ENCODE measurements at regions not wholly inside any gene's neighbourhood (a gene's known extent, or its start where the extent isn't known, plus 50 kb on each side); places are given as distances from the start of the nearest gene placed in this dataset.

DNA sequence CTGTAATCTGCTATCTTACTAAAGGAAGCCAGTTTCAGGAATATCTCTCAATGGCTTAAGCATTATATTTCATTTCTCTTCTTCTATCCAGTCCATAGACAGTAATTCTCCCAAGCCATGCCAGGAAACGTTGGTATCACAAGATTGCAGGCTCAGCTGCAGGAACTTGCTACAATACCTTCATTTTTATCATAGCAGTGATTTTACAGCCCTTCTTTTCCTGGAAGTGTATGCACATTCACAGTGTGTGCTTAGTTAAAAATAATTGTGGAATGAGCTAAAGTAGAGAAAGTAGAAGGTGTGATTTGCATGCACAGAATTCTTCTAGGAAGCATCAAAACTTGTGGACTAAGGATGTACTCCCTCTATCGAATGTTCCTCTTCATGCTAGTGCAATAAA lies 647.2 kb upstream of the PTBP2 start:
- DNase-seq (ENCODE audit: low spot score) = no peak
- Histone ChIP-seq H3K27ac (no peak overlapping the region), H3K4me3 (no peak overlapping the region)
- TF ChIP-seq, protein P1, sequence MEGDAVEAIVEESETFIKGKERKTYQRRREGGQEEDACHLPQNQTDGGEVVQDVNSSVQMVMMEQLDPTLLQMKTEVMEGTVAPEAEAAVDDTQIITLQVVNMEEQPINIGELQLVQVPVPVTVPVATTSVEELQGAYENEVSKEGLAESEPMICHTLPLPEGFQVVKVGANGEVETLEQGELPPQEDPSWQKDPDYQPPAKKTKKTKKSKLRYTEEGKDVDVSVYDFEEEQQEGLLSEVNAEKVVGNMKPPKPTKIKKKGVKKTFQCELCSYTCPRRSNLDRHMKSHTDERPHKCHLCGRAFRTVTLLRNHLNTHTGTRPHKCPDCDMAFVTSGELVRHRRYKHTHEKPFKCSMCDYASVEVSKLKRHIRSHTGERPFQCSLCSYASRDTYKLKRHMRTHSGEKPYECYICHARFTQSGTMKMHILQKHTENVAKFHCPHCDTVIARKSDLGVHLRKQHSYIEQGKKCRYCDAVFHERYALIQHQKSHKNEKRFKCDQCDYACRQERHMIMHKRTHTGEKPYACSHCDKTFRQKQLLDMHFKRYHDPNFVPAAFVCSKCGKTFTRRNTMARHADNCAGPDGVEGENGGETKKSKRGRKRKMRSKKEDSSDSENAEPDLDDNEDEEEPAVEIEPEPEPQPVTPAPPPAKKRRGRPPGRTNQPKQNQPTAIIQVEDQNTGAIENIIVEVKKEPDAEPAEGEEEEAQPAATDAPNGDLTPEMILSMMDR (IDR thresholded peaks at IDR 0.05) = no peak

DNA sequence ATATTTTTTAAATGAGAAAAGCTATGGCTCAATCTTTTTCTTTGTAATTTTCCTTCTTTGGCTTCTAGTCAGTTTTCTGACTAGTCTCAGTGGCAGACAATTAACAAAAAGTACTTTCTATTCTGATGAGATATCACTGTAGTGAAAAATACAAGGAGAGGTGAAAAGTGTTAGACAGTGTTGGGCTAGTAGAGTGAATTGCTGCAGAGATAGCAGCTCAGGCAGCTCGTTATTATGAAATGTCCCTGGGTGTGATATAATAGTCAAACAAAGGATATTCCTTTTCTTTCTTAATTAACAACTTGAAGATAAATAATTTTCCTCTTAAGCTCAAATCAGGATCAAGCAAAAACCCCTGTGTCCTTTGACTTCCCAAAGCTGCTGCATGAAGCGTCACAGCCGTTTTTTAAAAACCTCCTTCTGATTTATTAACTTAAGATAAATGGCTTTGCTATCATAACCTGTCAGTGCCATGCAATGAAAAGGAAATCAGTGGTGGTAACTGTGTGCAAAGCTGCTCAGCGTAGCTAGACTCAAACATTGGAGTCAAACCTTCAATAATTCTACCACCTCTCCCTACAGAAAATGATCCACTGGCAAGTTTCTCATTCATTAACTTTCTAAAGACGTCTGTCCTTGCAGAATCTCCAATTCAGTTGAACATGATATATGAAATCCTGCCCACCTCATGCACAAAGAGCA lies 646.6 kb upstream of the PTBP2 start:
- Histone ChIP-seq H3K4me3 (no peak overlapping the region), H3K27ac (no peak overlapping the region)
- no peak for DNase-seq (ENCODE audit: low spot score)
- TF ChIP-seq, protein P1 (IDR thresholded peaks at IDR 0.05) = no peak

DNA sequence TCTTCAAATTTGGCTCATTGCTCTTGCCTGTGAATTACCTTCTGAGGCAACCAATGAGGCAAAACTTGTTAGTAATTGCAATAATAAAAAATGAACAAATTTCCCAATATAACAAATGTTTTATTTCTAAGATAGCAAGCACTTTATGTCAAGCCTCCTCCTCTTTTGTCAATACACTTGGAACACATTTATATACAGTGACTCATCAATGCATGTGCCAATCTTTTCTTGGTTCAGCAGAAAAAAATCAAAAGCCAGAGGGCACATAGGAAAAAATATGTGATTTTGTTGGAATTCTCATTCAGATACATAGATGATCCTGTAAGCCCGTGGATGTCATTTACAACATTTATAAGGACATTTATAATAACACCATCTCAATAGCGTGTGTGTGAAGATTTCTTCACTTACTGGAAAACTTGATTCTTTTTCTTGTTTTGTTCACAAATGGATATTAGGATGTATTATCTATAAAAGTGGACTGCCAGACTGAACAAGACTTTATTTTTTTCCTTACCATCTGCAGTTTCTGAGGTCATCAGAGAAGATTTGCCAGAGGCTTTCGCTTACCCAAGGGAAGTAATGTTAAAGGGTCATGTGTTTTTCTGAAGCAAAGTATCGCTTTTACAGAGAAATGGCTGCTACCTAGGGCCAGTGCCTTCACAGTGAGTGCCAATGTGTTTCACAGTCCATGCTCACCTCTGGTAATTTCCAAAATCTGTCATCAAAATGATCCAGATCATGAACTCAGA lies 645.7 kb upstream of the PTBP2 start:
- no peak for DNase-seq (ENCODE audit: low spot score)
- TF ChIP-seq, protein P1 (IDR thresholded peaks at IDR 0.05) = no peak
- Histone ChIP-seq H3K27ac (peak overlapping the region in 1 of 2 donors; percentile 22), H3K4me3 (no peak overlapping the region)

DNA sequence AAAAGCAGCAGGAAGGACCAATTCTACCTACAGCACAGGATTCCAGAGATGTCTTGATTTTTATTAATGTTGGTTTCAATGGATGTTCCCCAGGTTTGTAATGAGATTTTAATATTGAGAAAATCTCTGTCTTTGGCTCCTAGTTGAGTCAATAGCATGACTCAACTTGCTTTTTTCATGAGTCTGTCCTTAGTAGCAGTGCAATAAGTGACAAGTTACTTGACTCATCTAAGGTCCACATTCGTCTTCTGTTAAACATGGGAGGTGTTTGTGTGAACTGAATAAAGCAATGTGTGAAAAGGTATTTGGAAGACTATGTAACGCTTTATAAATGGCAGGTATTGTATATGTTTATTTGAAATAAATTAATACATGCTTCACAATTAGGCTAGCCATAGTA lies 645.0 kb upstream of the PTBP2 start:
- TF ChIP-seq, protein P1 (IDR thresholded peaks at IDR 0.05) = no peak
- Histone ChIP-seq H3K27ac (peak overlapping the region in 1 of 2 donors; percentile 22), H3K4me3 (no peak overlapping the region)
- DNase-seq (ENCODE audit: low spot score) = no peak

DNA sequence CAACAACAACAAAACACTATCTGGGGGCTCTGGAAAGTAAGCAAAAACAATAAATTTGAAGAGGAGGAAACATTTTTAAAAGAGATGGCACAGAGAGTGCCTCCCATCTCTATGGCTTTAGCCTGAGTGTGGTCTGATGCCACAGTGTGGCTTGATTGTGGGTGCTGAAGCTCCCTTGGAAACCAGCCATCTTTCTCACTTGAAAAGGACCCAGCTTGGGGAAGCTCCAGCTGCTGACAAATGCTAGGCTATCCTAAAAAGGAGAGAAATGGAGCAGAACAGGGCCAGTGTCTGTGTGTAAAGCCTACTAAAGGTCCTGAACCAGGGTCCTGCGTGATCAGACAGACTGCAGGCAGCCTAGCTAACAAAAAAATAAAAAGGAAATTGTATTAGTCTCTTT lies 642.0 kb upstream of the PTBP2 start:
- DNase-seq (ENCODE audit: low spot score) = no peak
- H3K27ac ChIP-seq = no peak overlapping the region
- TF ChIP-seq, protein P1 (IDR thresholded peaks at IDR 0.05) = no peak
- H3K4me3 ChIP-seq = no peak overlapping the region

DNA sequence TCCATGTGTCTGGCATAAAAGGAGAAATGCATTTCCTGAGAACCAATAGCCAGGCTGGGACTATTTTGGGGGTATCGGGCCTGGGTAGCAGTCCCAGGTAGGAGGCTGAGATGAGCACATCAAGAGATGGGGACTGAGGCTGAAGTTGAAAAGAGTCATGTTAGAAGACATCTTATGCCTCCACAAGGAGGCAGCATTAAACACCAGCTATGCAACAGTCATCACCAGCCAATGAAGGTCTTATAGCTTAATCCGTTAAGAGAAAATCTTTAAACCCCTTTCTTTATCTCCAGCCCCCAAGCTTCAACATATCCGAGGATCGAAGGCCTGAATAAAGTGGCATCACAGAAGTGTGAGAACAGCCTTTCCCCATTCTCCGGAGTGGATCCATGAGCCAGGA lies 640.7 kb upstream of the PTBP2 start:
- no peak overlapping the region for H3K27ac ChIP-seq
- H3K4me3 ChIP-seq = no peak overlapping the region
- no peak for DNase-seq (ENCODE audit: low spot score)
- TF ChIP-seq, protein P1 (IDR thresholded peaks at IDR 0.05) = no peak

DNA sequence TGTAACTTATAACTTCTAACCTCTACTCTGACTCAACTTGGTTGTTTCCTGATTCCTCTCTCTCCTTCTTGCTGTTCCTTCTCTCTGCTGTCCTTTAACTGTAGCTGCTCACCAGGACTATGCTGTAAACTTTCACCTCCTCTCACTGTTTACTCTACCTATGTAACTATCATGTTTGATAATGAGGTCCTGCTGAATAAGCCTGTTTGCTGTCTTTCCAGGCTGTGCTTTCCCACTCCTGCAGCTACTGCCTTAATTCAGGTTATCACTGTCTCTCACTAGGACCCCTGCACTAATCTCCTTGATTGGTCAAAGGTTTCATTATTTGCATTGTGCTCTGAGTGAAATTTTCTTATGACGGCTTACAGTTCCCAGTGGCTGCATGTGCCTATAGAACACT lies 633.9 kb upstream of the PTBP2 start:
- no peak for DNase-seq (ENCODE audit: low spot score)
- no peak overlapping the region for H3K27ac ChIP-seq
- no peak overlapping the region for H3K4me3 ChIP-seq
- TF ChIP-seq, protein P1 (IDR thresholded peaks at IDR 0.05) = no peak
